GM23248 (cell line): ENCODE measurements at regions not wholly inside any gene's neighbourhood (a gene's known extent, or its start where the extent isn't known, plus 50 kb on each side); places are given as distances from the start of the nearest gene placed in this dataset.

Experiments used
- DNase-seq: peaks from one replicate; pipeline ENCODE4 v3.0.0-alpha.2; 2015
- H2AFZ ChIP-seq: fragments of 200-600 bp; sonication (generic); 2 replicates; pipeline ENCODE4 v1.6.1; 2016; ENCODE audit warnings: antibody characterized with exemption
- H3F3A ChIP-seq: fragments of 200-600 bp; sonication (generic); 2 replicates; pipeline ENCODE4 v1.6.1; 2016; ENCODE audit warnings: mild to moderate bottlenecking, antibody characterized with exemption, mixed run types; ENCODE audit not compliant: insufficient read depth
- H3K27ac ChIP-seq: fragments of 200-600 bp; sonication (generic); 2 replicates; pipeline ENCODE4 v1.5.1; 2016; ENCODE audit warnings: mild to moderate bottlenecking
- H3K27me3 ChIP-seq: fragments of 200-600 bp; sonication (generic); replicated peaks from 2 replicates; pipeline ENCODE4 v1.6.1; 2016; ENCODE audit warnings: mild to moderate bottlenecking; ENCODE audit not compliant: insufficient read depth
- H3K36me3 ChIP-seq: fragments of 200-600 bp; sonication (generic); 2 replicates; pipeline ENCODE4 v1.6.1; 2016; ENCODE audit warnings: low read depth, mild to moderate bottlenecking
- H3K4me1 ChIP-seq: fragments of 200-600 bp; sonication (generic); 2 replicates; pipeline ENCODE4 v1.6.1; 2016; ENCODE audit warnings: mild to moderate bottlenecking; ENCODE audit not compliant: insufficient read depth
- H3K4me2 ChIP-seq: fragments of 200-600 bp; sonication (generic); one replicate; pipeline ENCODE4 v1.6.1; 2016; ENCODE audit warnings: mild to moderate bottlenecking; ENCODE audit not compliant: unreplicated experiment
- H3K4me3 ChIP-seq: fragments of 200-600 bp; sonication (generic); 2 replicates; pipeline ENCODE4 v1.5.1; 2016; ENCODE audit warnings: mild to moderate bottlenecking
- H3K79me2 ChIP-seq: fragments of 200-600 bp; sonication (generic); 2 replicates; pipeline ENCODE4 v1.6.1; 2016; ENCODE audit warnings: mild to moderate bottlenecking; ENCODE audit not compliant: insufficient read depth
- H3K9ac ChIP-seq: fragments of 200-600 bp; sonication (generic); 2 replicates; pipeline ENCODE4 v1.6.1; 2016; ENCODE audit warnings: mild to moderate bottlenecking
- H3K9me2 ChIP-seq: fragments of 200-600 bp; sonication (generic); 2 replicates; pipeline ENCODE4 v1.6.1; 2016; ENCODE audit warnings: mixed run types, mild to moderate bottlenecking, moderate library complexity; ENCODE audit not compliant: insufficient read depth
- H3K9me3 ChIP-seq: fragments of 200-600 bp; sonication (generic); one replicate; pipeline ENCODE4 v1.6.1; 2017; ENCODE audit warnings: low read depth
- H4K20me1 ChIP-seq: fragments of 200-600 bp; sonication (generic); 2 replicates; pipeline ENCODE4 v1.6.0; 2016; ENCODE audit not compliant: insufficient read depth
- EZH2 ChIP-seq: fragments of 200-600 bp; sonication (generic); IDR thresholded peaks from 2 replicates; pipeline ENCODE4 v1.6.1; 2018; ENCODE audit warnings: antibody characterized with exemption, mild to moderate bottlenecking; ENCODE audit not compliant: insufficient read depth, poor library complexity, severe bottlenecking
- EZH2phosphoT487 ChIP-seq: fragments of 200-600 bp; sonication (generic); IDR thresholded peaks from 2 replicates; pipeline ENCODE4 v1.6.1; 2018; ENCODE audit warnings: antibody characterized with exemption, moderate library complexity, mild to moderate bottlenecking, low read depth; ENCODE audit not compliant: insufficient read depth
- WGBS, 2 experiments: methylation state at CpG; one replicate each; pipeline ENCODE4 v1.1.6; 2015 to 2017; ENCODE audit warnings: low lambda C conversion rate in 2 of 2, low coverage in 1 of 2; ENCODE audit errors: missing lambda C conversion rate in 2 of 2; 5-methylcytosine and 5-hydroxymethylcytosine counted together
- in situ Hi-C: fragments of 300-500 bp; cut with MboI; formaldehyde crosslinking; loops from 2 replicates; pipeline ENCODE4 v1.15.0; 2020

GRCh38 chr7:25933921-25934320 is 218.1 kb upstream of the NFE2L3 start:
- Histone ChIP-seq H3K4me2 (no peak overlapping the region), H2AFZ (no peak overlapping the region), H3K4me3 (no peak overlapping the region), H3K9me3 (no peaks in the 10 kb centered on the region), H3K9me2 (peaks cover 4% of the 10 kb centered on the region; the same call in 1 of the 2 replicates), H3K9ac (no peak overlapping the region), H3K4me1 (no peaks in the 10 kb centered on the region), H3K79me2 (no peaks in the 10 kb centered on the region), H3K27me3 (no peaks in the 10 kb centered on the region; the same call in 1 of the 2 replicates), H4K20me1 (no peaks in the 10 kb centered on the region), H3K27ac (no peak overlapping the region), H3K36me3 (no peaks in the 10 kb centered on the region), H3F3A (no peaks in the 10 kb centered on the region)
- DNase-seq = no peak
- in situ Hi-C loops = no loop called here
- 29 to 45% methylated on average over 1 of the region's 1 CpG for WGBS, 2 experiments
- TF ChIP-seq EZH2 = no peak
- TF ChIP-seq EZH2phosphoT487 = no peak

DNA sequence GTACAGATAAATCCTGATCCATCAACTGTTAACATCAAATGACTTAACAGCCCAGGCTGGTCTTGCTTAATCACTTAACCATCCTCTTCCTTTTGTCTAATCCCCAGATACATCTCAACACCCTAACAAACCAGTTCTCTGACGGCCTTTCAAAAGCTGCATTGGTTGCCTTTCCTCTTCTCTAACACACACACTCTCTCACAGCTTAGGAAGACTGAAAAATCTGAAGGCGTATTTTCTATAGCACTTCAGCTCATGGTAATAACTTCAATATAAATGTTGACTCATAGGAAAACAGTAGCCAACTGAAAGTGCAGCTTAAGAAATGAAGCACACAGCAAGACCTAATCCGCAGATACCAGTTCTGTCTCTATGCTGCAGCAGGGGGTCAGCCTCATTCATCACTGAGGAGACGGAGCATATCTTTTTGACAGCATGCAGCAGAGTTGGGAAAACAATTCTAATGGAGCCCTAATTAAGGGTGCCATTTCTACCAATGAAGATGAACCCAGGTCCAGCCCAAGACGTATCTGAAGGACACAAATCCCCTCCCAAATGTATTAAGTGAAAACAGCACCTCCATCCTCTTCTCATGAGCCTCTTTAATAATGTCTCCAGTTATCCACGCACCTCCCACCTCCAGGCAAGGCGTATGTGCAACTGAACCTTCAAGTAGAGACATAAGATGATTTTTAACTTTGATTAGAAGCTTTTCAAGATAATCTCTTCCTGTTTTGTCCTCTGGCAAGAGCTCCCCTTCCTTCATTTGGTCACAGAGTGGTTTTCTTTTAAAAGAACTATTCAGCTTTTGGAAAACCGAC is 211.7 kb upstream of the NFE2L3 start:
- Histone ChIP-seq H3F3A (no peaks in the 10 kb centered on the region), H3K4me3 (no peak overlapping the region), H3K27me3 (no peaks in the 10 kb centered on the region; the same call in 1 of the 2 replicates), H3K9me2 (no peaks in the 10 kb centered on the region), H3K79me2 (no peaks in the 10 kb centered on the region), H3K9ac (no peak overlapping the region), H3K9me3 (no peaks in the 10 kb centered on the region), H3K27ac (no peak overlapping the region), H3K4me1 (no peaks in the 10 kb centered on the region), H3K4me2 (no peak overlapping the region), H3K36me3 (no peaks in the 10 kb centered on the region), H2AFZ (0 out of 2 replicates have a peak overlapping the region, but pooled peaks have one; percentile 53), H4K20me1 (no peaks in the 10 kb centered on the region)
- no peak for DNase-seq
- WGBS, 2 experiments = 48 to 55% methylated on average over 8 of the region's 8 CpGs
- TF ChIP-seq EZH2 (no peak), EZH2phosphoT487 (no peak)
- in situ Hi-C loops = no loop called here

DNA sequence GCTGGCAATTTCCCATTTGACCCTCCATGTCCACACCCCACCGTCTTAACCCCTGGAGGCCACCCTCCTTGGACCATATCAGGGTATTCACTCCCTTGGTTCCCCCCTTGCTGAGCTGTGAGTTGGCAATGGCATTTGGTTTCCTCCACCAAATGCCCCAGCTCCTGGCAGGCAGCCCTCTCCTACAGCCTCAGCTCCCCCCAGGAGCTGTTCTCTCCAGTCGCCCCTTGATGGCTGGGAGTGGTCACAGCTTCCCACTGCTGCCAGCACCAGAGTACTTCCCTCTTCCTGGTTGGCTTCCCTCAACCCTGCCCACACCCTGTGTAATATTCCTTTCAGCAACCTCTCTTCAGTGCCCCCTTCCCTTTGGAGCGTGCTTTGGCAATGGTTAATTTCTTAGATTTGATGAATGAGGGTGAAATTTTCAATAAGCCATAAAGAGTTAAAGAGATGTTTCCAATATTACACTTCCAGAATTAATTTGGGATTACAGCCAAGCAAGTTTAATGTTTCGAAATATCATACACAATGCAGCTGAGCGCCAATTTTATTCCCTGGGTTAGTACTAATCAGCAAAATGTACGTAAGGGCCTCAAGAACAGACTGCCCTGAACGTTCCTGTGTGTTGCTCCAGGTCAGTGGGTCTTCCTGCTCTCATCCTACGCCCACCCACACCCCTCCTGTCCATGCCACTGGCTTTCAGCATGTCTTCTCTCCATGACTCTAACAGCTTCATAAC is 207.1 kb upstream of the NFE2L3 start:
- Histone ChIP-seq H3K79me2 (no peaks in the 10 kb centered on the region), H3K27me3 (no peaks in the 10 kb centered on the region; the same call in 1 of the 2 replicates), H3K4me1 (peaks cover 1% of the 10 kb centered on the region; the same call in 1 of the 2 replicates), H3K27ac (no peak overlapping the region), H3K36me3 (no peaks in the 10 kb centered on the region), H4K20me1 (no peaks in the 10 kb centered on the region), H3F3A (no peaks in the 10 kb centered on the region), H3K4me3 (no peak overlapping the region), H3K4me2 (no peak overlapping the region), H3K9ac (no peak overlapping the region), H3K9me2 (no peaks in the 10 kb centered on the region), H2AFZ (no peak overlapping the region), H3K9me3 (no peaks in the 10 kb centered on the region)
- in situ Hi-C loops = no loop called here
- no peak for DNase-seq
- TF ChIP-seq EZH2phosphoT487 (no peak), EZH2 (no peak)
- WGBS, 2 experiments = 20 to 23% methylated on average over 8 of the region's 8 CpGs

DNA sequence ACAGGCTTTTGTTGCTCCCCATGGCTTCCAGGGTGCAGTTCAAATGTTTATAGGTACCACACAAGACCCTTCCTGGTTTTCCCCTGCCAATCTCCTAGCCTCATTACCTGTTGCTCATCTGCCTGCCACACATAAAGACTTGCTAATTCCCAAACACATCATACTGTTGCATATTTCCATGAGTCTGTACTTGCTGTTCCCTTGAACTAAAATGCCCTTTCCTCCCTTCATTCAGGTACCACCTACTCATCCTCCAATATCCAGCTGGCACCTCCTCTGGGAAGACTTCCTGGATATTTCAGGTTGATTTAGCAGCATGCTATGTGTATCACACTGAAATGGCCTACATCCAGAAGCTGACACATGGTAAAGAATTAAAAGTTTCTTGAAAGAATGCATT is 206.4 kb upstream of the NFE2L3 start:
- Histone ChIP-seq H2AFZ (no peak overlapping the region), H3K4me1 (peaks cover 4% of the 10 kb centered on the region; the same call in 1 of the 2 replicates), H3F3A (no peaks in the 10 kb centered on the region), H3K9me2 (no peaks in the 10 kb centered on the region), H3K79me2 (no peaks in the 10 kb centered on the region), H3K9me3 (no peaks in the 10 kb centered on the region), H4K20me1 (no peaks in the 10 kb centered on the region), H3K27me3 (no peaks in the 10 kb centered on the region; the same call in 1 of the 2 replicates), H3K4me3 (no peak overlapping the region), H3K9ac (no peak overlapping the region), H3K4me2 (no peak overlapping the region), H3K27ac (no peak overlapping the region), H3K36me3 (no peaks in the 10 kb centered on the region)
- no peak for DNase-seq
- TF ChIP-seq EZH2 (no peak), EZH2phosphoT487 (no peak)
- in situ Hi-C loops = no loop called here
